SK-N-SH (cell line): ENCODE measurements at regions not wholly inside any gene's neighbourhood (a gene's known extent, or its start where the extent isn't known, plus 50 kb on each side); places are given as distances from the start of the nearest gene placed in this dataset.

Experiments
- CTCF ChIA-PET: fragments of 300-600, 350-600 bp; formaldehyde crosslinking; extraction: SDS; loops from one replicate; lab custom pipeline; 2021; lab: Yijun Ruan, JAX
- POLR2A ChIA-PET: fragments of 350-600 bp; sonication (Branson Sonifier 250); formaldehyde crosslinking; extraction: SDS; loops from one replicate; lab custom pipeline; 2020; ENCODE audit warnings: antibody characterized with exemption, inconsistent platforms; lab: Yijun Ruan, JAX
- DNase-seq: peaks from one replicate; pipeline ENCODE4 v3.0.0; 2012
- H2AFZ ChIP-seq: fragments of 200-600 bp; sonication (generic); 2 replicates; pipeline ENCODE4 v1.8.1; 2016; ENCODE audit warnings: antibody characterized with exemption, mild to moderate bottlenecking, low read depth
- H3F3A ChIP-seq: fragments of 200-600 bp; sonication (generic); replicated peaks from 2 replicates; pipeline ENCODE3; 2016; ENCODE audit warnings: antibody characterized with exemption, mild to moderate bottlenecking; ENCODE audit not compliant: insufficient read depth
- H3K27ac ChIP-seq, 2 experiments: fragments of 200-500 bp in 1 of 2; fragments of 200-600 bp in 1 of 2; sonication (Bioruptor generic) in 1 of 2; sonication (generic), shearing (Covaris generic) in 1 of 2; 2 replicates each; pipeline versions ENCODE4 v1.5.1 to v1.6.1; 2014 to 2016; ENCODE audit warnings: low read depth in 2 of 2, inconsistent platforms in 1 of 2, low read length in 1 of 2, mild to moderate bottlenecking in 1 of 2, mixed read lengths in 1 of 2
- H3K27me3 ChIP-seq: fragments of 200-600 bp; sonication (generic), shearing (Covaris generic); 2 replicates; pipeline ENCODE4 v1.6.1; 2016; ENCODE audit warnings: mixed run types; ENCODE audit not compliant: insufficient read depth
- H3K36me3 ChIP-seq, 2 experiments: fragments of 200-500 bp in 1 of 2; fragments of 200-600 bp in 1 of 2; sonication (Bioruptor generic) in 1 of 2; sonication (generic) in 1 of 2; replicated peaks in 1 of 2; 2 replicates each; pipeline versions ENCODE3 to v1.5.1; 2014 to 2016; ENCODE audit warnings: low read length in 1 of 2, mild to moderate bottlenecking in 1 of 2; ENCODE audit not compliant: insufficient read depth in 2 of 2, control insufficient read depth in 1 of 2
- H3K4me1 ChIP-seq, 2 experiments: fragments of 200-500 bp in 1 of 2; fragments of 200-600 bp in 1 of 2; sonication (Bioruptor generic) in 1 of 2; sonication (generic), shearing (Covaris generic) in 1 of 2; 2 replicates each; pipeline versions ENCODE4 v1.5.1 to v1.6.1; 2014 to 2016; ENCODE audit warnings: low read depth in 1 of 2, low read length in 1 of 2, mixed run types in 1 of 2; ENCODE audit not compliant: insufficient read depth in 2 of 2, control insufficient read depth in 1 of 2
- H3K4me2 ChIP-seq: fragments of 200-600 bp; sonication (generic), shearing (Covaris generic); 2 replicates; pipeline ENCODE4 v1.6.1; 2017; ENCODE audit warnings: mixed run types
- H3K4me3 ChIP-seq, 2 experiments: fragments of 200-500 bp in 1 of 2; fragments of 200-600 bp in 1 of 2; sonication (Bioruptor generic) in 1 of 2; sonication (generic), shearing (Covaris generic) in 1 of 2; 2 replicates each; pipeline versions ENCODE4 v1.5.1 to v1.8.1; 2014 to 2016; ENCODE audit warnings: low read depth in 2 of 2, inconsistent platforms in 1 of 2, low read length in 1 of 2, mild to moderate bottlenecking in 1 of 2, mixed read lengths in 1 of 2, moderate library complexity in 1 of 2
- H3K79me2 ChIP-seq: fragments of 200-600 bp; sonication (generic); 2 replicates; pipeline ENCODE4 v1.8.1; 2017; ENCODE audit warnings: mild to moderate bottlenecking; ENCODE audit not compliant: insufficient read depth
- H3K9ac ChIP-seq: fragments of 200-600 bp; sonication (generic); 2 replicates; pipeline ENCODE4 v1.6.1; 2017; ENCODE audit warnings: mixed run types
- H3K9me2 ChIP-seq: fragments of 200-600 bp; sonication (generic); 2 replicates; pipeline ENCODE4 v1.6.1; 2017; ENCODE audit warnings: mixed run types
- H3K9me3 ChIP-seq: fragments of 200-600 bp; sonication (generic); 2 replicates; pipeline ENCODE4 v1.6.1; 2017; ENCODE audit warnings: mixed run types, mild to moderate bottlenecking, moderate library complexity
- H4K20me1 ChIP-seq: fragments of 200-600 bp; sonication (generic); 2 replicates; pipeline ENCODE4 v1.6.1; 2017; ENCODE audit warnings: mild to moderate bottlenecking, mixed run types; ENCODE audit not compliant: insufficient read depth
- CHD2 ChIP-seq: fragments of 150-350 bp; IDR thresholded peaks from 2 replicates; pipeline ENCODE4 v1.6.1; 2018; ENCODE audit warnings: low read length; ENCODE audit not compliant: partially characterized antibody
- EP300 ChIP-seq, 2 experiments: IDR thresholded peaks; 2 replicates each; pipeline versions ENCODE4 v1.4.0 to v1.6.1; 2012; ENCODE audit warnings: borderline replicate concordance in 1 of 2, low read depth in 1 of 2, low read length in 1 of 2
- FOXJ3 ChIP-seq: sonication (generic); formaldehyde crosslinking; IDR thresholded peaks from 2 replicates; pipeline ENCODE4 v1.5.1; 2020; ENCODE audit warnings: mild to moderate bottlenecking, missing genetic modification reagents
- FOXM1 ChIP-seq: IDR thresholded peaks from 2 replicates; pipeline ENCODE4 v1.4.0; 2012; ENCODE audit warnings: low read depth, mild to moderate bottlenecking
- JUND ChIP-seq: IDR thresholded peaks from 2 replicates; pipeline ENCODE4 v1.4.0; 2012
- MEF2A ChIP-seq: IDR thresholded peaks from 2 replicates; pipeline ENCODE4 v1.4.0; 2012; ENCODE audit warnings: low read depth, borderline replicate concordance
- POLR2AphosphoS5 ChIP-seq: IDR thresholded peaks from 2 replicates; pipeline ENCODE4 v1.6.1; 2012; ENCODE audit warnings: low read depth, low read length
- RFX5 ChIP-seq: IDR thresholded peaks from 2 replicates; pipeline ENCODE4 v1.6.1; 2012; ENCODE audit warnings: mild to moderate bottlenecking, improper control_type of control experiment, low read length
- SIN3A ChIP-seq: IDR thresholded peaks from 2 replicates; pipeline ENCODE4 v1.6.1; 2012; ENCODE audit warnings: low read depth, mild to moderate bottlenecking, low read length, moderate library complexity, borderline replicate concordance
- TAF1 ChIP-seq: IDR thresholded peaks from 2 replicates; pipeline ENCODE4 v1.6.1; 2012; ENCODE audit warnings: low read depth, mild to moderate bottlenecking, low read length, moderate library complexity, borderline replicate concordance
- TCF12 ChIP-seq: IDR thresholded peaks from 2 replicates; pipeline ENCODE4 v1.4.0; 2012
- TEAD4 ChIP-seq: IDR thresholded peaks from 2 replicates; pipeline ENCODE4 v1.4.0; 2012; ENCODE audit warnings: mild to moderate bottlenecking, borderline replicate concordance; ENCODE audit not compliant: insufficient read depth
- YY1 ChIP-seq: IDR thresholded peaks from 2 replicates; pipeline ENCODE4 v1.4.0; 2012; ENCODE audit warnings: low read depth, mild to moderate bottlenecking
- WGBS: methylation state at CpG from one replicate; pipeline ENCODE4 v1.1.6; 2017; ENCODE audit warnings: low lambda C conversion rate; 5-methylcytosine and 5-hydroxymethylcytosine counted together
- TF ChIP-seq, protein P1 (sequence below): IDR thresholded peaks from 2 replicates; pipeline ENCODE4 v1.4.0; 2012; ENCODE audit warnings: low read depth
- TF ChIP-seq, protein P2 (sequence below): IDR thresholded peaks from 2 replicates; pipeline ENCODE4 v1.6.1; 2012; ENCODE audit warnings: mild to moderate bottlenecking, low read depth, low read length, moderate library complexity
- TF ChIP-seq, protein P3 (sequence below): fragments of 150-350 bp; IDR thresholded peaks from 2 replicates; pipeline ENCODE4 v1.6.1; 2017; ENCODE audit warnings: antibody characterized with exemption, low read length, low read depth, borderline replicate concordance
- TF ChIP-seq, protein P4 (sequence below): IDR thresholded peaks from 2 replicates; pipeline ENCODE4 v1.4.0; 2012; ENCODE audit warnings: low read depth, borderline replicate concordance

DNA sequence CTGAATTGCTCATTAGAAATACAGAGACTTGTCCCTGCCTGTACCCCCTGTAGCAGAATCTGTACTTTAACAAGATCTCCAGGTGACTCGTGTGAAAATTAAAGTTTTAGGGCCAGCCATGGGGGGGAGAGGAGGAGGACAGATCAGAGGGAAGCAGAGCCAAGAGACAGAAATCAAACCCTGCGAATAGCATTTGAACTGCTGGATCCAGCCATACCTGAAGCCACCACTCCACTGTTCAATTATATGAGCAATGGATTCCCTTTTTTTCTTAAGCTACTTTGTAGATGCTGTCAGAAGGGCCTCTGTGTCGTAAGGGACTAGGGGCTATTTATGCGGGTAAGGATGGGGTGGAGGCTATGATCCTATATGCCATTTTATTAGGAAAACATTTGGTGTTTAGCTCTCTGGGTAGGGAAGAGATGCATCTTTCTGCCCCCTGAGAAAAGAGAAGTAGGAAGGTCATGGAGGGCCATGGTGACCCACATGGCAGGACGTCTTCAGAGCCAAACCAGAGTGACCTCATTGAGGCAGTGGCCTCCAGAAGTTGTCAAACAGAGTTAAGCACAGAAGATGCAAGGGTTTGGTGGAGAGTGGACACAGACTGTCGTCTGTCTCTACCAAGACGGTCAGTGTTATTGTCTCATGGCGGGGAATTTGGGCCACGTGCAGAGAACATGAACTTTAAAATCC lies 203.9 kb downstream of the PHETA1 start:
- 49% methylated on average over 9 of the region's 9 CpGs for WGBS
- CTCF ChIA-PET = no interaction called here

More for the DNA sequence above, 203.9 kb downstream of the PHETA1 start:
- Histone ChIP-seq H3K9me3 (no peaks in the 10 kb centered on the region), H4K20me1 (no peaks in the 10 kb centered on the region)
- DNase-seq = no peak
- POLR2A ChIA-PET = no interaction called here
- no peak for TF ChIP-seq SIN3A
- no peak for TF ChIP-seq FOXJ3 (CRISPR knock-in tag)
- TF ChIP-seq FOXM1 = no peak
- TF ChIP-seq RFX5 = no peak
- no peak for TF ChIP-seq CHD2
- TF ChIP-seq YY1 = no peak
- TF ChIP-seq, protein P1, sequence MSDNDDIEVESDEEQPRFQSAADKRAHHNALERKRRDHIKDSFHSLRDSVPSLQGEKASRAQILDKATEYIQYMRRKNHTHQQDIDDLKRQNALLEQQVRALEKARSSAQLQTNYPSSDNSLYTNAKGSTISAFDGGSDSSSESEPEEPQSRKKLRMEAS = no peak
- no peak for TF ChIP-seq JUND
- no peak for TF ChIP-seq TAF1
- TF ChIP-seq POLR2AphosphoS5 = no peak
- TF ChIP-seq, protein P2, sequence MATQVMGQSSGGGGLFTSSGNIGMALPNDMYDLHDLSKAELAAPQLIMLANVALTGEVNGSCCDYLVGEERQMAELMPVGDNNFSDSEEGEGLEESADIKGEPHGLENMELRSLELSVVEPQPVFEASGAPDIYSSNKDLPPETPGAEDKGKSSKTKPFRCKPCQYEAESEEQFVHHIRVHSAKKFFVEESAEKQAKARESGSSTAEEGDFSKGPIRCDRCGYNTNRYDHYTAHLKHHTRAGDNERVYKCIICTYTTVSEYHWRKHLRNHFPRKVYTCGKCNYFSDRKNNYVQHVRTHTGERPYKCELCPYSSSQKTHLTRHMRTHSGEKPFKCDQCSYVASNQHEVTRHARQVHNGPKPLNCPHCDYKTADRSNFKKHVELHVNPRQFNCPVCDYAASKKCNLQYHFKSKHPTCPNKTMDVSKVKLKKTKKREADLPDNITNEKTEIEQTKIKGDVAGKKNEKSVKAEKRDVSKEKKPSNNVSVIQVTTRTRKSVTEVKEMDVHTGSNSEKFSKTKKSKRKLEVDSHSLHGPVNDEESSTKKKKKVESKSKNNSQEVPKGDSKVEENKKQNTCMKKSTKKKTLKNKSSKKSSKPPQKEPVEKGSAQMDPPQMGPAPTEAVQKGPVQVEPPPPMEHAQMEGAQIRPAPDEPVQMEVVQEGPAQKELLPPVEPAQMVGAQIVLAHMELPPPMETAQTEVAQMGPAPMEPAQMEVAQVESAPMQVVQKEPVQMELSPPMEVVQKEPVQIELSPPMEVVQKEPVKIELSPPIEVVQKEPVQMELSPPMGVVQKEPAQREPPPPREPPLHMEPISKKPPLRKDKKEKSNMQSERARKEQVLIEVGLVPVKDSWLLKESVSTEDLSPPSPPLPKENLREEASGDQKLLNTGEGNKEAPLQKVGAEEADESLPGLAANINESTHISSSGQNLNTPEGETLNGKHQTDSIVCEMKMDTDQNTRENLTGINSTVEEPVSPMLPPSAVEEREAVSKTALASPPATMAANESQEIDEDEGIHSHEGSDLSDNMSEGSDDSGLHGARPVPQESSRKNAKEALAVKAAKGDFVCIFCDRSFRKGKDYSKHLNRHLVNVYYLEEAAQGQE = no peak
- no peak for TF ChIP-seq TEAD4
- TF ChIP-seq, protein P3, sequence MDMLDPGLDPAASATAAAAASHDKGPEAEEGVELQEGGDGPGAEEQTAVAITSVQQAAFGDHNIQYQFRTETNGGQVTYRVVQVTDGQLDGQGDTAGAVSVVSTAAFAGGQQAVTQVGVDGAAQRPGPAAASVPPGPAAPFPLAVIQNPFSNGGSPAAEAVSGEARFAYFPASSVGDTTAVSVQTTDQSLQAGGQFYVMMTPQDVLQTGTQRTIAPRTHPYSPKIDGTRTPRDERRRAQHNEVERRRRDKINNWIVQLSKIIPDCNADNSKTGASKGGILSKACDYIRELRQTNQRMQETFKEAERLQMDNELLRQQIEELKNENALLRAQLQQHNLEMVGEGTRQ = no peak
- no peak for TF ChIP-seq EP300 (IDR thresholded peaks at IDR 0.05; ENCODE audit: borderline replicate concordance in 1 of 2, low read depth in 1 of 2, low read length in 1 of 2)
- no peak for TF ChIP-seq MEF2A
- no peak for TF ChIP-seq TCF12
- TF ChIP-seq, protein P4, sequence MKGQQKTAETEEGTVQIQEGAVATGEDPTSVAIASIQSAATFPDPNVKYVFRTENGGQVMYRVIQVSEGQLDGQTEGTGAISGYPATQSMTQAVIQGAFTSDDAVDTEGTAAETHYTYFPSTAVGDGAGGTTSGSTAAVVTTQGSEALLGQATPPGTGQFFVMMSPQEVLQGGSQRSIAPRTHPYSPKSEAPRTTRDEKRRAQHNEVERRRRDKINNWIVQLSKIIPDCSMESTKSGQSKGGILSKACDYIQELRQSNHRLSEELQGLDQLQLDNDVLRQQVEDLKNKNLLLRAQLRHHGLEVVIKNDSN = no peak
- TF ChIP-seq, all 33 proteins: peak for 0
- Histone ChIP-seq H3K4me2 (no peak overlapping the region), H3K9me2 (no peaks in the 10 kb centered on the region), H3F3A (no peaks in the 10 kb centered on the region), H3K9ac (no peak overlapping the region), H3K27me3 (no peaks in the 10 kb centered on the region), H3K36me3 (no peaks in the 10 kb centered on the region), H3K4me1 (peaks cover 0 to 17% of the 10 kb centered on the region in 2 experiments; a peak in 1 of 4 replicates), H2AFZ (no peak overlapping the region), H3K27ac (no peak overlapping the region), H3K4me3 (no peak overlapping the region), H3K79me2 (no peaks in the 10 kb centered on the region)
